AG09309 (cell line): ENCODE measurements at regions not wholly inside any gene's neighbourhood (a gene's known extent, or its start where the extent isn't known, plus 50 kb on each side); places are given as distances from the start of the nearest gene placed in this dataset.

Experiments used
- DNase-seq: peaks from one replicate; pipeline ENCODE4 v3.0.0-alpha.2; 2010; ENCODE audit warnings: low read depth
- H3K4me3 ChIP-seq: 2 replicates; pipeline ENCODE4 v1.5.1; 2011; ENCODE audit warnings: mild to moderate bottlenecking, low read depth, low read length, moderate library complexity; ENCODE audit not compliant: control insufficient read depth
- CTCF ChIP-seq: IDR thresholded peaks from 2 replicates; pipeline ENCODE4 v1.5.1; 2011; ENCODE audit warnings: mild to moderate bottlenecking, low read depth, low read length, inconsistent platforms; ENCODE audit not compliant: insufficient read depth, control insufficient read depth; ENCODE audit errors: missing control alignments

DNA sequence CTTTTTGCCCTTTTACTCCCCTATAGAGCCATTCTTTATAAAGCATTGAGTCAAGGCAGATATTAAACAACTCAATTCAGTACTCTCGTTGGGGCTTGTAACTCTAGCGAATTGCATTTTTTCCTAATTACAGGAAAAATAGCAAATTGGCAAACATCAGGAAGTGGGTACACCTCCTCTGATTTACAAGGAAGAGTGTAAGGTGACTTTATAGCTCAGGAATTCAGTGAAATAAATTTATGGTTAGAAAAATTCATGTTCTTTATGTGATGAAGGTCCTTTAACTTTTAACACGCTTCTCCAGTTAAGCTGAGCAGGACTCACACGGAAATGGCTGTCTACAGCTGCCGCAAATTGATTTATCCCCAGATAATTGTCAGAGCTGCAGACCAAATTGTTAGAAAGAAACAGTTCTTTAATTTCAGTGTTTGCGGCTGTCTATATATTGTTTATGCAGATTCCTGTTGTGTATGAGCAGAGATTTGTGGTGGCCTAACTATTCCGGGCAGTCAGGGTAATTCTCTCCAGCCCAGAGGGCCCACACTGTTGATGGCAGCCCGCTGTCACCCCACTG lies 151.1 kb upstream of the MKI67 start:
- no peak overlapping the region for H3K4me3 ChIP-seq
- TF ChIP-seq CTCF: no peak
- no peak for DNase-seq

- DNase-seq: no peak
- H3K4me3 ChIP-seq: no peak overlapping the region
- TF ChIP-seq CTCF: no peak
Observed at GRCh38 chr10:128278362-128278761, 152.1 kb upstream of the MKI67 start.

- TF ChIP-seq CTCF: no peak
- no peak for DNase-seq
- H3K4me3 ChIP-seq: no peak overlapping the region
Observed at GRCh38 chr10:128280271-128280670, 154.0 kb upstream of the MKI67 start.

- DNase-seq: no peak
- no peak for TF ChIP-seq CTCF
- no peak overlapping the region for H3K4me3 ChIP-seq
Observed at GRCh38 chr10:128281343-128281742, 155.1 kb upstream of the MKI67 start.

DNA sequence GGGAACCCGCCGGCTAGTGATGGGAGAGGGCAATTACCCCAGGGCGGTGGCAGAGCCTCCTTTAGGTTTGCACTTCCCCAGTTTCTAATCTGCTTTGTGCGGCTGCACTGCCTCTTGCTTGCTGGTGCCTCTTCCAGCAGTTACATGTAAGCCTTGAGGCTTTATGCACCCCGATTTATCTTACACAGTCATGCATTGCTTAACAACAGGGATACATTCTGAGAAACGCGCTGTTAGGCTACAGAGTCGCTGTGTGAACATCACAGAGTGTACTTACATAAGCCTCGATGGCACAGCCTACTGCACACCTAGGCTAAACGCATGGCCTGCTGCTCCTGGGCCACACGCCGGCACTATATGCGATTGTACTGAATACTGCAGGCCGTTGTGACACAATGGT lies 155.6 kb upstream of the MKI67 start:
- H3K4me3 ChIP-seq: no peak overlapping the region
- TF ChIP-seq CTCF: no peak
- DNase-seq: no peak

- no peak overlapping the region for H3K4me3 ChIP-seq
- no peak for TF ChIP-seq CTCF
Observed at GRCh38 chr10:128286141-128286761, 160.0 kb upstream of the MKI67 start.

More at GRCh38 chr10:128286141-128286761, 160.0 kb upstream of the MKI67 start:
- no peak for DNase-seq
